HS-27A (cell line): ENCODE measurements at regions not wholly inside any gene's neighbourhood (a gene's known extent, or its start where the extent isn't known, plus 50 kb on each side); places are given as distances from the start of the nearest gene placed in this dataset.

Source experiments
- DNase-seq: peaks from one replicate; pipeline ENCODE4 v3.0.0-alpha.2; 2012; ENCODE audit warnings: low read depth, missing footprints

GRCh38 chr2:8542381-8543059 lies 139.3 kb upstream of the ID2 start:
- DNase-seq, result no peak

- no peak for DNase-seq
Observed at GRCh38 chr2:8543060-8543382, 138.8 kb upstream of the ID2 start.

- peak; percentile 24 for DNase-seq
Observed at GRCh38 chr2:8543383-8544170, 138.3 kb upstream of the ID2 start.

GRCh38 chr2:8544171-8544785 lies 137.6 kb upstream of the ID2 start:
- no peak for DNase-seq

GRCh38 chr2:8544786-8545694 lies 136.8 kb upstream of the ID2 start:
- DNase-seq, result peak; percentile 12

- DNase-seq, result no peak
Observed at GRCh38 chr2:8545695-8546611, 135.9 kb upstream of the ID2 start.

- no peak for DNase-seq
Observed at GRCh38 chr2:8546612-8547283, 135.1 kb upstream of the ID2 start.

GRCh38 chr2:8547284-8548064 lies 134.4 kb upstream of the ID2 start:
- no peak for DNase-seq

- no peak for DNase-seq
Observed at GRCh38 chr2:8548065-8548618, 133.7 kb upstream of the ID2 start.

GRCh38 chr2:8548619-8549150 lies 133.2 kb upstream of the ID2 start:
- DNase-seq, result no peak

- no peak for DNase-seq
Observed at GRCh38 chr2:8549273-8549922, 132.5 kb upstream of the ID2 start.

GRCh38 chr2:8549942-8550341 lies 131.9 kb upstream of the ID2 start:
- no peak for DNase-seq

- no peak for DNase-seq
Observed at GRCh38 chr2:8550481-8550880, 131.4 kb upstream of the ID2 start.

- no peak for DNase-seq
Observed at GRCh38 chr2:8550937-8551621, 130.8 kb upstream of the ID2 start.

- no peak for DNase-seq
Observed at GRCh38 chr2:8551622-8552074, 130.2 kb upstream of the ID2 start.

GRCh38 chr2:8552293-8552801 lies 129.5 kb upstream of the ID2 start:
- DNase-seq, result no peak

- DNase-seq, result no peak
Observed at GRCh38 chr2:8553643-8554042, 128.2 kb upstream of the ID2 start.

- DNase-seq, result no peak
Observed at GRCh38 chr2:8554296-8554806, 127.5 kb upstream of the ID2 start.
